GM12872 (cell line): ENCODE measurements at regions not wholly inside any gene's neighbourhood (a gene's known extent, or its start where the extent isn't known, plus 50 kb on each side); places are given as distances from the start of the nearest gene placed in this dataset.

Experiments
- CTCF ChIP-seq: IDR thresholded peaks from 3 replicates; pipeline ENCODE4 v1.5.1; 2011; ENCODE audit warnings: low read depth, mild to moderate bottlenecking, low read length, moderate library complexity; ENCODE audit not compliant: insufficient read depth

DNA sequence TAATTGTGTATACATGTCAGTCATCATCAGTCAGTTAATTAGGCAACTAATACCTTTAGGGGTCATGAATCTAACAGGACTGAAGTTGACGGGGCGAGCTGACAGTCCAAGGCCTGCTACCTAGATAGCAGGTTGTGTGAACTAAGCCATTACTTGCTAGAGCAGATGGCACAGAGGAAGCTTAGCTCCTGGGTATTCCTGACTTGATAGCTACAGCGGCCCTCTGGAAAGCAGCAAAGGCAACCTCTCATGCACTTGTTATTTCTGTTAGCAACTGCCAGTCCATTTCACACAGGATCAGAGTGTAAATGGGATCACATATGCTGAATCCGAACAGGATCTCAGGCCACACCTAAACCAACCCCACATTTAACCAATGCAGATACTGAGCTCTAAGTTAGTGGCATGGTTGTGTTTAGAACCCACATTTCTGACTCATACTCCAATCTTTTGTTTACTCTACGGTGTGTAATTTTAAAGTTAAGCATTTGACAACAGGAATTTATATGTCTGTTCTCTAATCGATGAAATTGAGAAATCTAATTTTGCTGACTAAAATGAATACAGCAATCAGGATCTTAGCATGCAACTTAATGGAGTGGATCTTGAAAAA is 521.3 kb upstream of the ZNF608 start:
- no peak for TF ChIP-seq CTCF

- no peak for TF ChIP-seq CTCF
Observed at GRCh38 chr5:125269926-125270325, 523.5 kb upstream of the ZNF608 start.

DNA sequence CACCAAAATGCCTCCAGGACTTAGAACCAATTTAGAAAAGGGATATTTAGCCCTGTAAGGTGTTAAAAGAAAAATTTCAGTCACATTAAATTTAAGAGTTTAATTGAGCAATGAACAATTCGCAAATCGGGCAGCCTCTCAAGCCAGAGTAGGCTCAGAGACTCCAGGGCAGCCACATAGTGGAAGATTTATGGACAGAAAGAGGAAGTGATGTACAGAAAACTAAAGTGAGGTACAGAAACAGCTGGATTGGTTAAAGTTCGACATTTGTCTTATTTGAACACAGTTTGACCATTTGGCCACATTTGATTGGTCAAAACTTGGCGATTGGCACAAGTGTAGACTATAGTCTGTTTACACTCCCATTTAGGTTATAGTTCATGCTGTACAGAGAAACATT is 525.9 kb upstream of the ZNF608 start:
- no peak for TF ChIP-seq CTCF

DNA sequence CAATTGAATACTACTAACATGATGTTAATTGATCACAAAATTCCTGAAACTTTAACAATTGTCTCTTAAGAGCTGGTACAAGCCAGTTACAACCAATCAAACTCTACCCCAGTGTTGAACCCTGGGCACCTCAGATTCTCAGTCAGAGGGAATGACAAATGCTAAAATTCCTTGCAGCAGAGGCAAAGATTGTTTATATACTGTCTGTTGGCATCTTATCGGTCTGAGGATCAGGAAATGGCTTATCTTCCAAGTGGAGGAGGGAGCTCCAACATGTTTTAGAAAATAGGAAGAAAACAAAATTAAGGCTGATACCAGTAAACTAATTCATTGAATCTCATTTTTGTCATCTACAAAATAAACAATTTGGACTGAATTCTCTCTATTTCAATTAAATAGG is 527.8 kb upstream of the ZNF608 start:
- TF ChIP-seq CTCF: no peak

- TF ChIP-seq CTCF: no peak
Observed at GRCh38 chr5:125274938-125275724, 528.7 kb upstream of the ZNF608 start.

- no peak for TF ChIP-seq CTCF
Observed at GRCh38 chr5:125275725-125276090, 529.3 kb upstream of the ZNF608 start.

- no peak for TF ChIP-seq CTCF
Observed at GRCh38 chr5:125276096-125276495, 529.7 kb upstream of the ZNF608 start.
